AG10803 (cell line): ENCODE measurements at regions not wholly inside any gene's neighbourhood (a gene's known extent, or its start where the extent isn't known, plus 50 kb on each side); places are given as distances from the start of the nearest gene placed in this dataset.

ENCODE experiments used
- DNase-seq: peaks from one replicate; pipeline ENCODE4 v3.0.0; 2010; ENCODE audit warnings: low read depth
- H3K4me3 ChIP-seq: 2 replicates; pipeline ENCODE4 v1.5.1; 2011; ENCODE audit warnings: mild to moderate bottlenecking, low read length, control low read depth
- CTCF ChIP-seq: conservative IDR thresholded peaks from 2 replicates; pipeline ENCODE4 v1.5.1; 2011; ENCODE audit warnings: mild to moderate bottlenecking, low read length, control low read depth, inconsistent platforms

DNA sequence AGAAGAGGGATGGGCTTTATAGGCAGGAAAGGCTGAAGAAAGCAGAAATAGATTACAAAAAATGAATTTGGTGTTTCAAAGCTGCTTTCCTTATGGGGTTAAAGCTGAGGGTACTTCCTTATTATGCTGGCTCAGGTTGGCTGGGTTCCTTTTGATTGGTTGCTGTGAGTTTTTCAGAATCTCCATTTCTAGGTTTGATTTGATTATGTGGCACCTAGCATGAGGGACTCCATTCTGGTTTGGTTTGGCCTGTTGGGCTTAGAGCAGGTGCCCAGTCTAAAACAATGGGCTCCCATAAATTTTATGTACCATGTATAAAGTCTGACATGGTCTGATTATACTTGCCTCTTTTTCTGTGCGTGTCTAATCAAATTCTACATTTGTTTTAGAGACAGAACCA is 362.7 kb downstream of the CXCL12 start:
- DNase-seq: no peak
- TF ChIP-seq CTCF: no peak
- H3K4me3 ChIP-seq: no peak overlapping the region

DNA sequence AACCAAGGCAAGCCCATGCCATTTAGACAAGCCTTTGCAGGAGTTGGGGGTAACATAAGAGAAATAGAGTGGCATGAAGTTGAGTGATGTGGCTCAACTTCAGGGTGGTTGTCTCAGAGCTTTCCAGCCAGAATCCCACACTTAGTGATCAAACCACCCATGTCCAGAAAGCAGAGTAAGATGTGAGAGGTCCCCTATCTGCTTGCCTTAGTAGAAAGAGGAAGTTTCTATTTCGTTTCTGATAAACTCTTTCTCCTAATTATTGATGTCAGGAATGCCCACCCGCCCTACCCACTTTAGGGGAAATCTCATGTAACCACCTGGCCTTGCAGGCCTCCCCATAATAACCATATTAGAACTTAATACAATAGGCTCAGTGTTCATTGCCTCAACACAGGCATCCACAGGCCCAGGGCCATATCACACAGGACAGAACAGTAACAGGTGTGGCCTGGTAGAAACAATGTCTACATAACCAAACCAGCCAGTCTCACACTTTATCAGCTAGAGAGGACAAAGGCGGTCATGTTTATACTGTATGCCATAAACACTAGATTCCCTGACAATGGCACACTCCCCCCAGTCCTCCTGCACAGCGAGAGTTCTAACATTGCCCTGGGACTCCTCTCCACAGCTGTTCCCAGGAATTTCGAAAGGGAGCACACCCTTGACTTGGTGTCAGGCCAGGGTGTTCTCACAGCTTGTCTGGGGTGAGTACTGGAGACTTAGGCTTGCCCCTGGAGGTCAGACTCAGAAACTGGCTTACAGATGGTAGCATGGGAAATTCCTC is 364.4 kb downstream of the CXCL12 start:
- peak; percentile 53 for DNase-seq
- TF ChIP-seq CTCF: 0 out of 2 replicates have a peak, but pooled peaks have one; percentile 8
- no peak overlapping the region for H3K4me3 ChIP-seq

GRCh38 chr10:44017483-44018145 is 367.3 kb downstream of the CXCL12 start:
- TF ChIP-seq CTCF: no peak
- no peak overlapping the region for H3K4me3 ChIP-seq
- no peak for DNase-seq

GRCh38 chr10:44016589-44017482 is 368.1 kb downstream of the CXCL12 start:
- no peak for TF ChIP-seq CTCF
- DNase-seq: peak; percentile 68
- H3K4me3 ChIP-seq: no peak overlapping the region

GRCh38 chr10:44015702-44016500 is 367.2 kb upstream of the ZNF32 start:
- DNase-seq: no peak
- TF ChIP-seq CTCF: no peak
- no peak overlapping the region for H3K4me3 ChIP-seq

GRCh38 chr10:44014644-44015250 is 366.1 kb upstream of the ZNF32 start:
- H3K4me3 ChIP-seq: no peak overlapping the region
- TF ChIP-seq CTCF: no peak
- DNase-seq: no peak
